Transverse colon (tissue), 4 donors: ENCODE measurements at regions not wholly inside any gene's neighbourhood (a gene's known extent, or its start where the extent isn't known, plus 50 kb on each side); places are given as distances from the start of the nearest gene placed in this dataset.

Experiments used
- CTCF ChIP-seq, 5 experiments: fragments of 200-600 bp in 3 of 5; fragments of 450-650 bp in 2 of 5; sonication (generic) in 3 of 5; IDR thresholded peaks; 1 replicate in 2 of 5; 2 replicates in 3 of 5; pipeline ENCODE4 v1.5.1; 2016 to 2017; ENCODE audit warnings: antibody characterized with exemption in 5 of 5, inconsistent platforms in 3 of 5, mild to moderate bottlenecking in 2 of 5, moderate library complexity in 1 of 5
- EP300 ChIP-seq: sonication (generic); formaldehyde crosslinking; IDR thresholded peaks from one replicate; pipeline ENCODE4 v1.6.1; 2017; ENCODE audit warnings: antibody characterized with exemption, low read depth
- POLR2AphosphoS5 ChIP-seq, 3 donors: sonication (generic); formaldehyde crosslinking; IDR thresholded peaks; one replicate each; pipeline ENCODE4 v1.6.1; 2016; ENCODE audit warnings: antibody characterized with exemption in 3 of 3

- TF ChIP-seq CTCF (IDR thresholded peaks at IDR 0.05): no peak
- TF ChIP-seq POLR2AphosphoS5 (IDR thresholded peaks at IDR 0.05): no peak
- no peak for TF ChIP-seq EP300
Observed at GRCh38 chr9:3704890-3705289, 179.1 kb upstream of the RFX3 start.
